ENCODE measurements at regions not wholly inside any gene's neighbourhood (a gene's known extent, or its start where the extent isn't known, plus 50 kb on each side); places are given as distances from the start of the nearest gene placed in this dataset.

DNA sequence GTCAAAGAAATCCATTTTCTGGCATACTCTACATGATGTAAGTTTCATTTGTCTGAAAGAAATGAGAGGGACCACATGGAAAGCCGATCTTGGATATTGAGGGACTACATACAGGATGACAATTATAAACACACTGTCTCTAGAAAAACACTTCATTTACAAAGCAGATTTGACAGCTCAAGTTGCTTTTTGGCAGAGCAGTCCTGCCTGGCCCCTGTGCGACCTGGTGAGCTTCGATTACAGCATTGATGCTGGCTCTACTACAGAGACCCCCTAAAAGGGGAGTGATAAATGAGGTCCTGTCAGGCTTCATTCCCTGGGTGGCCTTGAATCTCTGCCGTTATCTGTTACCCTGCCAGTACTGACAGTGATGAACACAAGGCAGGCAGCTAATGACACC is 215.2 kb upstream of the NOCT start:
- no peak overlapping the region for H3K27ac ChIP-seq (ENCODE audit: low read depth in 1 of 2, low read length in 2 of 2)
- no peaks in the 10 kb centered on the region for H3K36me3 Mint-ChIP-seq (ENCODE audit: low read depth)
- H3K4me3 ChIP-seq (ENCODE audit: low read length) = no peak overlapping the region
- H3K4me1 ChIP-seq (ENCODE audit: insufficient read depth, low read length) = no peaks in the 10 kb centered on the region
- no peaks in the 10 kb centered on the region for H3K36me3 ChIP-seq (ENCODE audit: insufficient read depth, low read length)
- H3K4me3 Mint-ChIP-seq = no peak overlapping the region
- ChIA-PET POLR2A (no interaction called here), CTCF (no interaction called here)
- peaks cover 36% of the 10 kb centered on the region for H3K27me3 Mint-ChIP-seq
- TF ChIP-seq, protein P1, sequence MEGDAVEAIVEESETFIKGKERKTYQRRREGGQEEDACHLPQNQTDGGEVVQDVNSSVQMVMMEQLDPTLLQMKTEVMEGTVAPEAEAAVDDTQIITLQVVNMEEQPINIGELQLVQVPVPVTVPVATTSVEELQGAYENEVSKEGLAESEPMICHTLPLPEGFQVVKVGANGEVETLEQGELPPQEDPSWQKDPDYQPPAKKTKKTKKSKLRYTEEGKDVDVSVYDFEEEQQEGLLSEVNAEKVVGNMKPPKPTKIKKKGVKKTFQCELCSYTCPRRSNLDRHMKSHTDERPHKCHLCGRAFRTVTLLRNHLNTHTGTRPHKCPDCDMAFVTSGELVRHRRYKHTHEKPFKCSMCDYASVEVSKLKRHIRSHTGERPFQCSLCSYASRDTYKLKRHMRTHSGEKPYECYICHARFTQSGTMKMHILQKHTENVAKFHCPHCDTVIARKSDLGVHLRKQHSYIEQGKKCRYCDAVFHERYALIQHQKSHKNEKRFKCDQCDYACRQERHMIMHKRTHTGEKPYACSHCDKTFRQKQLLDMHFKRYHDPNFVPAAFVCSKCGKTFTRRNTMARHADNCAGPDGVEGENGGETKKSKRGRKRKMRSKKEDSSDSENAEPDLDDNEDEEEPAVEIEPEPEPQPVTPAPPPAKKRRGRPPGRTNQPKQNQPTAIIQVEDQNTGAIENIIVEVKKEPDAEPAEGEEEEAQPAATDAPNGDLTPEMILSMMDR (IDR thresholded peaks at IDR 0.05) = no peak
- DNase-seq = no peak
- no peak for ATAC-seq (ENCODE audit: poor library complexity)
- no peaks in the 10 kb centered on the region for H3K9me3 Mint-ChIP-seq
- H3K27ac Mint-ChIP-seq = no peak overlapping the region
- H3K4me1 Mint-ChIP-seq (ENCODE audit: low read depth) = no peaks in the 10 kb centered on the region
- intact Hi-C loops (cut with DNase I, micrococcal nuclease) = no loop called here
- H3K9me3 ChIP-seq (ENCODE audit: control insufficient read depth in 1 of 2, insufficient read depth in 1 of 2, low read length in 2 of 2) = peaks cover 0 to 4% of the 10 kb centered on the region in 2 experiments
- peaks cover 5 to 8% of the 10 kb centered on the region in 2 experiments for H3K27me3 ChIP-seq (ENCODE audit: control insufficient read depth in 1 of 2, insufficient read depth in 2 of 2, low read length in 2 of 2)

DNA sequence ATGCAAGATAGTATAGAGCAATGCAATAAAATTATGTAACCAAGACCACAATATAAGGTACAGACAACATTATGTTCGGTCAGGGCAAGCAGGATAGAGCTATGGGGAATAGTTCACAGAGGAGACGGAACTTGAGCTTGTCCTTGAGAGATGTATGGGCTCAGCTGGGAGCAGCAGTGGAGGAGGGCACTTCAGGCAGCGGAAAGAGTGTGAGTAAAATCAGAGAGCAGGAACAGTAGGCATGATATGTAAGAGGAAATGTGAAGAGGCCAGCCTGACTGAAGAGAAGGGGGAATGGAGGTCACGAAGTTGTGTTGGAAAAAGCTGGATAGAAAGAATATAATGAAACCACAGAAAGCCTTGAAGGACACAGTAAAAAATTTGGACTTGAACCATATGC is 217.2 kb upstream of the NOCT start:
- TF ChIP-seq, protein P1 (IDR thresholded peaks at IDR 0.05) = no peak
- Histone ChIP-seq H3K27me3 (ENCODE audit: control insufficient read depth in 1 of 2, insufficient read depth in 2 of 2, low read length in 2 of 2) (no peaks in the 10 kb centered on the region), H3K27ac (ENCODE audit: low read depth in 1 of 2, low read length in 2 of 2) (no peak overlapping the region), H3K4me3 (ENCODE audit: low read length) (no peak overlapping the region), H3K4me1 (ENCODE audit: insufficient read depth, low read length) (no peaks in the 10 kb centered on the region), H3K36me3 (ENCODE audit: insufficient read depth, low read length) (no peaks in the 10 kb centered on the region), H3K9me3 (ENCODE audit: control insufficient read depth in 1 of 2, insufficient read depth in 1 of 2, low read length in 2 of 2) (peaks cover 0 to 4% of the 10 kb centered on the region in 2 experiments)
- ATAC-seq (ENCODE audit: poor library complexity) = no peak
- no peak for DNase-seq
- POLR2A ChIA-PET = no interaction called here
- CTCF ChIA-PET = no interaction called here
- Mint-ChIP-seq H3K9me3 (no peaks in the 10 kb centered on the region), H3K4me3 (no peak overlapping the region), H3K4me1 (ENCODE audit: low read depth) (no peaks in the 10 kb centered on the region), H3K27ac (no peak overlapping the region), H3K27me3 (peaks cover 33% of the 10 kb centered on the region), H3K36me3 (ENCODE audit: low read depth) (no peaks in the 10 kb centered on the region)
- intact Hi-C loops (cut with DNase I, micrococcal nuclease) = no loop called here

DNA sequence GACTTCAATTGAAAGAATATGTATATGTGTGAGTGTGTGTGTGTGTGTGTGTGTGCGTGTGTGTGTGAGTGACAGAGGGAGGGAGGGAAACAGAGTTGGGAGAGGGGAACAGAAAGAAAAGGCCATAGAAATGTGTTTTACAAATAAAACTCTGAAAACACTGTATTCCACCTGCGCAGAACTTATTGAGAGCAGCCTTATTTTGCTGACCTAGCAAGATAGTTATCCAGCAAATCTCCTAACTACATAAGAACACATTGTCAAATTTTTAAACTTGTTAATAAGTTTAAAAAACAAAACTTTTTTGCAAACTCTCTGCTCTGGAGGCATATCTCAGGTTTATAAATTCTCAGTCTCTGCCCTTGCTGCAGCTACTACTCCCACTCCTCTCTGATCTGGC is 217.9 kb upstream of the NOCT start:
- Mint-ChIP-seq H3K4me1 (ENCODE audit: low read depth) (no peaks in the 10 kb centered on the region), H3K4me3 (no peak overlapping the region), H3K9me3 (no peaks in the 10 kb centered on the region), H3K27me3 (peaks cover 28% of the 10 kb centered on the region), H3K27ac (no peak overlapping the region), H3K36me3 (ENCODE audit: low read depth) (no peaks in the 10 kb centered on the region)
- ATAC-seq (ENCODE audit: poor library complexity) = no peak
- H3K4me3 ChIP-seq (ENCODE audit: low read length) = no peak overlapping the region
- CTCF ChIA-PET = no interaction called here
- H3K36me3 ChIP-seq (ENCODE audit: insufficient read depth, low read length) = no peaks in the 10 kb centered on the region
- intact Hi-C loops (cut with DNase I, micrococcal nuclease) = no loop called here
- no peaks in the 10 kb centered on the region for H3K27me3 ChIP-seq (ENCODE audit: control insufficient read depth in 1 of 2, insufficient read depth in 2 of 2, low read length in 2 of 2)
- H3K9me3 ChIP-seq (ENCODE audit: control insufficient read depth in 1 of 2, insufficient read depth in 1 of 2, low read length in 2 of 2) = peaks cover 0 to 4% of the 10 kb centered on the region in 2 experiments
- no peaks in the 10 kb centered on the region for H3K4me1 ChIP-seq (ENCODE audit: insufficient read depth, low read length)
- POLR2A ChIA-PET = no interaction called here
- H3K27ac ChIP-seq (ENCODE audit: low read depth in 1 of 2, low read length in 2 of 2) = no peak overlapping the region
- TF ChIP-seq, protein P1 (IDR thresholded peaks at IDR 0.05) = no peak
- DNase-seq = no peak

Data from CD4-positive, alpha-beta T cell (primary cell).